ENCODE measurements at regions not wholly inside any gene's neighbourhood (a gene's known extent, or its start where the extent isn't known, plus 50 kb on each side); places are given as distances from the start of the nearest gene placed in this dataset.

DNA sequence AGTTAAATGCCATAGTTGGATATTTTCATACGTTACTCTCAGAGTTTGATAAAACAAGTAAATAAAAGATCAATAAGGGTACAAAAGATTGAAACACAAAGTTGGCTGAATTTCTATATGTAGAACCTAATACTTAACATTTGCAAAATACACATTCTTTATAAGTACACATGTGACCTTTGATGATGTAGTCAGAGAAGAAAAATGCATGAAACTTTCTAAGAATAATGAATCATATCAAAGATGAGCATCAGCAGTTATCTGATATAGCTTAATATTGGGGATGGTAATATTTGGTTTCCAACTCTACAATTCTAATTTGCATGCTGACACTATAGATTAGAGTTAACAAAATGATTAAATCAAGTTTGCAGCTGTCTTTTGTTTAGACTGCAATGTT lies 188.0 kb upstream of the TGFBR2 start:
- H3K4me3 ChIP-seq (ENCODE audit: low read depth, low read length) = no peak overlapping the region
- H3K36me3 ChIP-seq (ENCODE audit: insufficient read depth, low read length) = no peaks in the 10 kb centered on the region
- H2AFZ ChIP-seq (ENCODE audit: low read length, unreplicated experiment) = no peak overlapping the region
- H3K4me1 ChIP-seq (ENCODE audit: control insufficient read depth, insufficient read depth, low read length, unreplicated experiment) = peaks cover 39% of the 10 kb centered on the region
- peak overlapping the region; percentile 57 for H3K27ac ChIP-seq (ENCODE audit: low read depth, low read length)
- H3K27me3 ChIP-seq (ENCODE audit: insufficient read depth, low read length) = no peaks in the 10 kb centered on the region
- no peaks in the 10 kb centered on the region for H3K79me2 ChIP-seq (ENCODE audit: control insufficient read depth, insufficient read depth, low read length, unreplicated experiment)

GRCh38 chr3:30421266-30421665 lies 185.1 kb upstream of the TGFBR2 start:
- H3K36me3 ChIP-seq (ENCODE audit: insufficient read depth, low read length) = no peaks in the 10 kb centered on the region; the same call in 1 of the 2 replicates
- no peaks in the 10 kb centered on the region for H3K27me3 ChIP-seq (ENCODE audit: insufficient read depth, low read length)
- peaks cover 39% of the 10 kb centered on the region for H3K4me1 ChIP-seq (ENCODE audit: control insufficient read depth, insufficient read depth, low read length, unreplicated experiment)
- no peaks in the 10 kb centered on the region for H3K79me2 ChIP-seq (ENCODE audit: control insufficient read depth, insufficient read depth, low read length, unreplicated experiment)
- H3K27ac ChIP-seq (ENCODE audit: low read depth, low read length) = peak overlapping the region; percentile 63
- no peak overlapping the region for H2AFZ ChIP-seq (ENCODE audit: low read length, unreplicated experiment)
- H3K4me3 ChIP-seq (ENCODE audit: low read depth, low read length) = no peak overlapping the region

DNA sequence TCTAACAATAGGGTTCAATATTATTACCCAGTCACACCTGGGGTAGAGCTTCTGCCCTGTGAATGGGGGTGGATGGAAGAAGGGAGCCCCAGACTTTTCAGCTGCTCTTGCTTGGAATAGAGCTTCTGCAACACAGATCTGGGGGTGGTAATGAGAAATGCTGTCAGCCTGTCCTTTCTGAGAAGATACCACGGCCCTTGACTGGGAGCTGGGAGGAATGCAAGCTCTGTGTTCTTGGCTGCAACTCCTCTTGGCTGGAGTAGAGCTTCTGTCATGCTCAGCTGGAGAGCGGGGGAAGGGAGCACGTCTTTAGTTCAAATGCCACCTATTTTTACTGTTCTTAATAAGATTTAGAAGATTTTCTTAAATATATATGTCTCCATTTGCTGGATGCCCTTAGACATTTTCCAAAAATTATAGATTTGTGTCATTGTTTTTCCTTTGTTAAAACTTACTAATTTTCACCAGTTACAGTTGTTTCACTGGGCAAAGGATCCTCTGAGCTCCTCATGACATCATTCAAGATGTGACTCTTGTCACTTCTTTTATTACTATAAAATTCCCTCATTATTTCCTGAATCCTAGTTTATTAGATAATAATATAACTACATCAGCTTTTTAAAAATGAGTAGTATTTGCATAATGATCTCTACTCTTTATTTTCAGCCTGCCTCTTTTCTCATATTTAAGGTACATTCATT lies 180.0 kb upstream of the TGFBR2 start:
- Histone ChIP-seq H2AFZ (ENCODE audit: low read length, unreplicated experiment) (no peak overlapping the region), H3K27ac (ENCODE audit: low read depth, low read length) (peak overlapping the region; percentile 4; the same call in 1 of the 2 replicates), H3K4me3 (ENCODE audit: low read depth, low read length) (no peak overlapping the region), H3K79me2 (ENCODE audit: control insufficient read depth, insufficient read depth, low read length, unreplicated experiment) (no peaks in the 10 kb centered on the region), H3K27me3 (ENCODE audit: insufficient read depth, low read length) (no peaks in the 10 kb centered on the region), H3K4me1 (ENCODE audit: control insufficient read depth, insufficient read depth, low read length, unreplicated experiment) (peaks cover 12% of the 10 kb centered on the region), H3K36me3 (ENCODE audit: insufficient read depth, low read length) (no peaks in the 10 kb centered on the region; the same call in 1 of the 2 replicates)

- H3K79me2 ChIP-seq (ENCODE audit: control insufficient read depth, insufficient read depth, low read length, unreplicated experiment) = no peaks in the 10 kb centered on the region
- no peaks in the 10 kb centered on the region for H3K27me3 ChIP-seq (ENCODE audit: insufficient read depth, low read length)
- H3K4me3 ChIP-seq (ENCODE audit: low read depth, low read length) = no peak overlapping the region
- peak overlapping the region; percentile 40 for H2AFZ ChIP-seq (ENCODE audit: low read length, unreplicated experiment)
- peak overlapping the region; percentile 45 for H3K27ac ChIP-seq (ENCODE audit: low read depth, low read length)
- H3K36me3 ChIP-seq (ENCODE audit: insufficient read depth, low read length) = no peaks in the 10 kb centered on the region; the same call in 1 of the 2 replicates
- peaks cover 5% of the 10 kb centered on the region for H3K4me1 ChIP-seq (ENCODE audit: control insufficient read depth, insufficient read depth, low read length, unreplicated experiment)
These were observed 178.2 kb upstream of the TGFBR2 start for GRCh38 chr3:30428251-30428650.

DNA sequence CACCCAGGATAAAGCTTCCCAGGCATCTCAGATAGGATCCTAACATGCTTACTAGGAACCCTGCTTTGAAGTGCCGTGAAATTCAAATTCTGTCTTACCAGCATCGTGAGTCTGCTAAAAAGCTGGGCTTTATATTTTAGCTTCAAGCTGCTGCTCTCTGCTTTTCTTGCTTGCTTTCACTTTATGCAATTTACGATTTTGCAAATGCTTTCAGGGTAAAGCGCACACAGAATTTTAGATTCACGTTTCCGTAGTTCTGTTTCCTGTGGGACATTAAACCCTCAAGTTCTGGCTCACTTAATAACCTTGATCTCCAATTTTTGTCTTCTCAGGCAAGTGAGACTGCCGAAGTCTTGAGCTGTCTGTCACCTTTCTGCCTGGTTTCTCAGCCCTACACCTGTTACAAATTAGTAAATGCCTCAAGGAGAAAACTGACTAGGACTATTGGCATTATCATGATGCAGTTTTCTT lies 170.5 kb upstream of the TGFBR2 start:
- H3K27me3 ChIP-seq (ENCODE audit: insufficient read depth, low read length) = no peaks in the 10 kb centered on the region
- peak overlapping the region; percentile 31 for H2AFZ ChIP-seq (ENCODE audit: low read length, unreplicated experiment)
- H3K36me3 ChIP-seq (ENCODE audit: insufficient read depth, low read length) = no peaks in the 10 kb centered on the region
- no peak overlapping the region for H3K27ac ChIP-seq (ENCODE audit: low read depth, low read length)
- no peaks in the 10 kb centered on the region for H3K79me2 ChIP-seq (ENCODE audit: control insufficient read depth, insufficient read depth, low read length, unreplicated experiment)
- no peak overlapping the region for H3K4me3 ChIP-seq (ENCODE audit: low read depth, low read length)
- peaks cover 44% of the 10 kb centered on the region for H3K4me1 ChIP-seq (ENCODE audit: control insufficient read depth, insufficient read depth, low read length, unreplicated experiment)

DNA sequence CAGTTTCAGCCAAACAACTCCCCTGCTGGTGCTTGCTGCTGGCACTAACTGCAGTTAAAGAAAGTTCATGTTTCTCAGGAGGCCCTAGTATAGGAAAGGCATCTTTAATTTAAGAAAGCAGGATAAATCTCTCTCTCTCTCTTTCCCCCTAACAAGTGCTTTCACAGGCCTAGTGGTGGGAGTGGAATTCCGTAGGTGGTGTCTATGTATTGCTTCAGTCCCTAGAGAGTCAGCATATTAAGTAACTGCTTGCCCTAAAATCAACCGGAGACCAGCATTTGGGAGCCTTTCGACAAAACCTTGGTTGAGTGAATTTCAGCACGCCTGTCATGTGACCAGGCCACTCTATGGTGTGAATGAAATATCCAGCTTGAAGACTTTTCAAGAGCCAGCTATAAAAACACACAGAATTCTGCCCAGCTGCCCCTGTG lies 169.2 kb upstream of the TGFBR2 start:
- Histone ChIP-seq H3K4me1 (ENCODE audit: control insufficient read depth, insufficient read depth, low read length, unreplicated experiment) (peaks cover 46% of the 10 kb centered on the region), H3K79me2 (ENCODE audit: control insufficient read depth, insufficient read depth, low read length, unreplicated experiment) (no peaks in the 10 kb centered on the region), H3K27ac (ENCODE audit: low read depth, low read length) (peak overlapping the region; percentile 25), H2AFZ (ENCODE audit: low read length, unreplicated experiment) (peak overlapping the region; percentile 48), H3K4me3 (ENCODE audit: low read depth, low read length) (no peak overlapping the region), H3K27me3 (ENCODE audit: insufficient read depth, low read length) (no peaks in the 10 kb centered on the region), H3K36me3 (ENCODE audit: insufficient read depth, low read length) (no peaks in the 10 kb centered on the region)

- Histone ChIP-seq H2AFZ (ENCODE audit: low read length, unreplicated experiment) (no peak overlapping the region), H3K27ac (ENCODE audit: low read depth, low read length) (no peak overlapping the region), H3K4me1 (ENCODE audit: control insufficient read depth, insufficient read depth, low read length, unreplicated experiment) (peaks cover 46% of the 10 kb centered on the region), H3K36me3 (ENCODE audit: insufficient read depth, low read length) (0 out of 2 replicates have a peak, but pooled peaks cover 4% of the 10 kb centered on the region), H3K4me3 (ENCODE audit: low read depth, low read length) (no peak overlapping the region), H3K27me3 (ENCODE audit: insufficient read depth, low read length) (no peaks in the 10 kb centered on the region), H3K79me2 (ENCODE audit: control insufficient read depth, insufficient read depth, low read length, unreplicated experiment) (no peaks in the 10 kb centered on the region)
These were observed 168.3 kb upstream of the TGFBR2 start for GRCh38 chr3:30438126-30438525.

DNA sequence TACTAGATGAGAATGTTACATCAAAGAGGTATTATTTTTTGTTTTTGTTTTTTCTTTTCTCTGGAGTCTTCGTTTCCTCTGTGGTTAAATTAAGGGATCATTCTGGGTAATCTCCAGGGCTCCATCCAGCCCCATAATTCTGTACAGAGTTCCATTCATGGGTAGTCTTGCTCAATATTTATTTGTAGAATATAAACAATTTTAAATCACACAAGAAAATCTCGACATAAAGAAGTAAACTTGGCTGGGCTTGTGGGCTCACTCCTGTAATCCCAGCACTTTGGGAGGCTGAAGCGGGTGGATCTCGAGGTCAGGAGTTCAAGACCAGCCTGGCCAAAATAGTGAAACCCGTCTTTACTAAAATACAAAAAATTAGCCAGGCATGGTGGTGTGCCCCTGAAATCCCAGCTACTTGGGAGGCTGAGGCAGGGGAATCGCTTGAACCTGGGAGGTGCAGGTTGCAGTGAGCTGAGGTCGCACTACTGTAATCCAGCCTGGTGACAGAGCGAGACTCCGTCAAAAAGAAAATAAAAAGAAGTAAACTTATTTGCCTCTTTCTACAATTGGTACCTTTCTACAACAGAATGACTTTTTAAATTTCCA lies 166.8 kb upstream of the TGFBR2 start:
- peak overlapping the region; percentile 4 for H2AFZ ChIP-seq (ENCODE audit: low read length, unreplicated experiment)
- no peaks in the 10 kb centered on the region for H3K79me2 ChIP-seq (ENCODE audit: control insufficient read depth, insufficient read depth, low read length, unreplicated experiment)
- peak overlapping the region; percentile 62 for H3K27ac ChIP-seq (ENCODE audit: low read depth, low read length)
- H3K4me3 ChIP-seq (ENCODE audit: low read depth, low read length) = no peak overlapping the region
- H3K36me3 ChIP-seq (ENCODE audit: insufficient read depth, low read length) = peaks cover 4% of the 10 kb centered on the region; the same call in 1 of the 2 replicates
- no peaks in the 10 kb centered on the region for H3K27me3 ChIP-seq (ENCODE audit: insufficient read depth, low read length)
- peaks cover 54% of the 10 kb centered on the region for H3K4me1 ChIP-seq (ENCODE audit: control insufficient read depth, insufficient read depth, low read length, unreplicated experiment)

DNA sequence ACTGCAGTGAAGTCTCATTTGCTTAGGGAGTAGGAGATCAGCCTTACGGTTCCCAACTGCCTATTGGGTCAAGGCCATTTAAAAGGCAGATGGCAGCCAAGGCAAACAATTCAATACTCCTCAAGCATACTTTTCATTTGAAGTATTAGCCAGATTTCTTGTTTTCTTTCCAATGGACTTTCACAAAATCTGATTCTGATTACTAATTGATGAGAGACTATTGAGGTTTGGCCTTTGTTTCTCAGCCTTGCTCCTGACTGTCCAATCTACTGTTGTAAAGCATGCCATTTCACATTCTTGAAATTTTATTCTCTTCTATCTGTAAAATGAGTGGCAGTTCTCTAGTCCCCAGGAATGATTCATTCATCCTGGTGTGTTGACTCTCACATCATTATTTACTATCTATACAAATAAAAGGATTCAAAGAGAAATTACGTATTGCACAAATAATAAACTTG lies 166.2 kb upstream of the TGFBR2 start:
- H3K27ac ChIP-seq (ENCODE audit: low read depth, low read length) = peak overlapping the region; percentile 62
- no peaks in the 10 kb centered on the region for H3K27me3 ChIP-seq (ENCODE audit: insufficient read depth, low read length)
- H3K36me3 ChIP-seq (ENCODE audit: insufficient read depth, low read length) = peaks cover 4% of the 10 kb centered on the region; the same call in 1 of the 2 replicates
- no peak overlapping the region for H3K4me3 ChIP-seq (ENCODE audit: low read depth, low read length)
- peaks cover 57% of the 10 kb centered on the region for H3K4me1 ChIP-seq (ENCODE audit: control insufficient read depth, insufficient read depth, low read length, unreplicated experiment)
- H3K79me2 ChIP-seq (ENCODE audit: control insufficient read depth, insufficient read depth, low read length, unreplicated experiment) = no peaks in the 10 kb centered on the region
- peak overlapping the region; percentile 4 for H2AFZ ChIP-seq (ENCODE audit: low read length, unreplicated experiment)

DNA sequence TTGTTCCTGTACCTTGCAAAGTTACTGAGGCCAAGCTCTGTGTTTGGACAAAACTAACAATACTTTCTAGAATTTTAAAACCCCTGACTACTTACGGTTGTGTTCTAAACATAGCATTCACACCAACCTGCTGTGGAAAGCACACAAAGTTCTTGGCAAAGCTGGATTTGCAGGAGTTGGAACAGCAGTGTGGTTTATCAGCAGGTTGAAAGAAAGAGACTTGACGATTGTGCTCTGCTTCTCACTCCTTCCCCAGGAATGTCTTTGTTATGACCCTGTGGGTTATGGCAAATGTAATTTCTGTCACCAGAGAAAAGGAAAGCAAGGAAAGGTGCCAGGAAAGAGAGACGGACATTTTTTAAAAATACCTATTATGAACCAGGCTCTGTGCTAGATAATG lies 165.5 kb upstream of the TGFBR2 start:
- H3K27ac ChIP-seq (ENCODE audit: low read depth, low read length) = peak overlapping the region; percentile 62
- H3K27me3 ChIP-seq (ENCODE audit: insufficient read depth, low read length) = no peaks in the 10 kb centered on the region
- H2AFZ ChIP-seq (ENCODE audit: low read length, unreplicated experiment) = no peak overlapping the region
- peaks cover 53% of the 10 kb centered on the region for H3K4me1 ChIP-seq (ENCODE audit: control insufficient read depth, insufficient read depth, low read length, unreplicated experiment)
- no peak overlapping the region for H3K4me3 ChIP-seq (ENCODE audit: low read depth, low read length)
- no peaks in the 10 kb centered on the region for H3K79me2 ChIP-seq (ENCODE audit: control insufficient read depth, insufficient read depth, low read length, unreplicated experiment)
- H3K36me3 ChIP-seq (ENCODE audit: insufficient read depth, low read length) = peaks cover 4% of the 10 kb centered on the region; the same call in 1 of the 2 replicates
